ENCODE measurements at regions not wholly inside any gene's neighbourhood (a gene's known extent, or its start where the extent isn't known, plus 50 kb on each side); places are given as distances from the start of the nearest gene placed in this dataset.

- POLR2A ChIA-PET = no interaction called here
- no peak for ATAC-seq
- no peaks in the 10 kb centered on the region for H3K9me3 ChIP-seq (ENCODE audit: control insufficient read depth, insufficient read depth, low read depth, low read length)
- no peak overlapping the region for H3K4me3 ChIP-seq (ENCODE audit: low read depth in 2 of 2, low read length in 2 of 2)
- TF ChIP-seq POLR2AphosphoS5 (IDR thresholded peaks at IDR 0.05; ENCODE audit: low read depth, low read length) = no peak
- TF ChIP-seq, protein P1, sequence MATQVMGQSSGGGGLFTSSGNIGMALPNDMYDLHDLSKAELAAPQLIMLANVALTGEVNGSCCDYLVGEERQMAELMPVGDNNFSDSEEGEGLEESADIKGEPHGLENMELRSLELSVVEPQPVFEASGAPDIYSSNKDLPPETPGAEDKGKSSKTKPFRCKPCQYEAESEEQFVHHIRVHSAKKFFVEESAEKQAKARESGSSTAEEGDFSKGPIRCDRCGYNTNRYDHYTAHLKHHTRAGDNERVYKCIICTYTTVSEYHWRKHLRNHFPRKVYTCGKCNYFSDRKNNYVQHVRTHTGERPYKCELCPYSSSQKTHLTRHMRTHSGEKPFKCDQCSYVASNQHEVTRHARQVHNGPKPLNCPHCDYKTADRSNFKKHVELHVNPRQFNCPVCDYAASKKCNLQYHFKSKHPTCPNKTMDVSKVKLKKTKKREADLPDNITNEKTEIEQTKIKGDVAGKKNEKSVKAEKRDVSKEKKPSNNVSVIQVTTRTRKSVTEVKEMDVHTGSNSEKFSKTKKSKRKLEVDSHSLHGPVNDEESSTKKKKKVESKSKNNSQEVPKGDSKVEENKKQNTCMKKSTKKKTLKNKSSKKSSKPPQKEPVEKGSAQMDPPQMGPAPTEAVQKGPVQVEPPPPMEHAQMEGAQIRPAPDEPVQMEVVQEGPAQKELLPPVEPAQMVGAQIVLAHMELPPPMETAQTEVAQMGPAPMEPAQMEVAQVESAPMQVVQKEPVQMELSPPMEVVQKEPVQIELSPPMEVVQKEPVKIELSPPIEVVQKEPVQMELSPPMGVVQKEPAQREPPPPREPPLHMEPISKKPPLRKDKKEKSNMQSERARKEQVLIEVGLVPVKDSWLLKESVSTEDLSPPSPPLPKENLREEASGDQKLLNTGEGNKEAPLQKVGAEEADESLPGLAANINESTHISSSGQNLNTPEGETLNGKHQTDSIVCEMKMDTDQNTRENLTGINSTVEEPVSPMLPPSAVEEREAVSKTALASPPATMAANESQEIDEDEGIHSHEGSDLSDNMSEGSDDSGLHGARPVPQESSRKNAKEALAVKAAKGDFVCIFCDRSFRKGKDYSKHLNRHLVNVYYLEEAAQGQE (IDR thresholded peaks at IDR 0.05; ENCODE audit: insufficient read depth in 1 of 2, low read depth in 2 of 2, low read length in 1 of 2) = no peak
- TF ChIP-seq, protein P2, sequence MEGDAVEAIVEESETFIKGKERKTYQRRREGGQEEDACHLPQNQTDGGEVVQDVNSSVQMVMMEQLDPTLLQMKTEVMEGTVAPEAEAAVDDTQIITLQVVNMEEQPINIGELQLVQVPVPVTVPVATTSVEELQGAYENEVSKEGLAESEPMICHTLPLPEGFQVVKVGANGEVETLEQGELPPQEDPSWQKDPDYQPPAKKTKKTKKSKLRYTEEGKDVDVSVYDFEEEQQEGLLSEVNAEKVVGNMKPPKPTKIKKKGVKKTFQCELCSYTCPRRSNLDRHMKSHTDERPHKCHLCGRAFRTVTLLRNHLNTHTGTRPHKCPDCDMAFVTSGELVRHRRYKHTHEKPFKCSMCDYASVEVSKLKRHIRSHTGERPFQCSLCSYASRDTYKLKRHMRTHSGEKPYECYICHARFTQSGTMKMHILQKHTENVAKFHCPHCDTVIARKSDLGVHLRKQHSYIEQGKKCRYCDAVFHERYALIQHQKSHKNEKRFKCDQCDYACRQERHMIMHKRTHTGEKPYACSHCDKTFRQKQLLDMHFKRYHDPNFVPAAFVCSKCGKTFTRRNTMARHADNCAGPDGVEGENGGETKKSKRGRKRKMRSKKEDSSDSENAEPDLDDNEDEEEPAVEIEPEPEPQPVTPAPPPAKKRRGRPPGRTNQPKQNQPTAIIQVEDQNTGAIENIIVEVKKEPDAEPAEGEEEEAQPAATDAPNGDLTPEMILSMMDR (IDR thresholded peaks at IDR 0.05) = no peak
- TF ChIP-seq SIN3A (IDR thresholded peaks at IDR 0.05; ENCODE audit: borderline replicate concordance, insufficient read depth, low read depth, low read length) = no peak
- no peak for TF ChIP-seq TCF7L2 (IDR thresholded peaks at IDR 0.05; ENCODE audit: low read depth, low read length)
- peak overlapping the region; percentile 35; the same call in 1 of the 2 replicates for H3K27ac ChIP-seq (ENCODE audit: low read length)
- H3K4me1 ChIP-seq (ENCODE audit: control insufficient read depth, insufficient read depth, low read length) = peaks cover 26% of the 10 kb centered on the region
- no peaks in the 10 kb centered on the region for H3K27me3 ChIP-seq (ENCODE audit: control insufficient read depth, insufficient read depth, low read length)
- no peaks in the 10 kb centered on the region for H3K36me3 ChIP-seq (ENCODE audit: control insufficient read depth, insufficient read depth, low read length)
- BruUV-seq (replicated peaks) = no TSS peak
- CTCF ChIA-PET = no interaction called here
- in situ Hi-C loops (cut with HindIII; ENCODE audit: low pct_unique_long_range_greater_than_20kb, low sequenced_read_pairs) = no loop called here
- no peak for DNase-seq (ENCODE audit: low read depth, low spot score)
- intact Hi-C loops (cut with micrococcal nuclease; ENCODE audit: unreplicated experiment) = no loop called here
Observed at GRCh38 chr1:201724766-201725118, 104.2 kb upstream of the IPO9 start.

DNA sequence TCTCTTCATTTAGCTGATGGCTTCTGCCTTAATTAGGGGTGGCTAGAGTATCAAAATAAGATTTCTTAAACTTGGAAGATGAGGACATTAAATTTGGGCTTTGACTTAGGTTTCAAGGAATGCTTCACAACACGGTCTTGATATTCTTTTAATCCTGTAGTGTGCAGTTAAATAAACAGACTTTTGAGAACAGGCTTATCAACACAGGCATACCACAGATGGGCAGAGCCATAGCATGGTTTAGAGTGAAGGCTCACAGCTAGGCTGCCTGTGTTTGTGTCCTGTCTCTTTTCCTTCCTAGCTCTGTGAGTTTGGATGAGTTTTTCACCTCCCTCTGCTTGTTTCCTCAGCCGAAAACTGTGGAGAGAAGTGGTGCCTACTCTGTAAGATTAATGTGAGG is 102.3 kb upstream of the IPO9 start:
- DNase-seq (ENCODE audit: low read depth, low spot score) (no peak), ATAC-seq (no peak)
- POLR2A ChIA-PET = no interaction called here
- no peaks in the 10 kb centered on the region for H3K9me3 ChIP-seq (ENCODE audit: control insufficient read depth, insufficient read depth, low read depth, low read length)
- no peaks in the 10 kb centered on the region for H3K36me3 ChIP-seq (ENCODE audit: control insufficient read depth, insufficient read depth, low read length)
- in situ Hi-C loops (cut with HindIII; ENCODE audit: low pct_unique_long_range_greater_than_20kb, low sequenced_read_pairs) = no loop called here
- intact Hi-C loops (cut with micrococcal nuclease; ENCODE audit: unreplicated experiment) = no loop called here
- H3K27me3 ChIP-seq (ENCODE audit: control insufficient read depth, insufficient read depth, low read length) = no peaks in the 10 kb centered on the region
- peaks cover 8% of the 10 kb centered on the region; the same call in 1 of the 2 replicates for H3K4me1 ChIP-seq (ENCODE audit: control insufficient read depth, insufficient read depth, low read length)
- no peak overlapping the region for H3K27ac ChIP-seq (ENCODE audit: low read length)
- CTCF ChIA-PET = interaction anchor here (0.6 kb wide), 1 partner anchor 66 kb away, joined by 3 read pairs; no protein-coding TSS in a partner anchor
- no peak for TF ChIP-seq TCF7L2 (IDR thresholded peaks at IDR 0.05; ENCODE audit: low read depth, low read length)
- TF ChIP-seq, protein P2 (IDR thresholded peaks at IDR 0.05) = no peak
- no peak for TF ChIP-seq POLR2AphosphoS5 (IDR thresholded peaks at IDR 0.05; ENCODE audit: low read depth, low read length)
- TF ChIP-seq, protein P1 (IDR thresholded peaks at IDR 0.05; ENCODE audit: insufficient read depth in 1 of 2, low read depth in 2 of 2, low read length in 1 of 2) = no peak
- no peak for TF ChIP-seq SIN3A (IDR thresholded peaks at IDR 0.05; ENCODE audit: borderline replicate concordance, insufficient read depth, low read depth, low read length)
- H3K4me3 ChIP-seq (ENCODE audit: low read depth in 2 of 2, low read length in 2 of 2) = no peak overlapping the region
- no TSS peak for BruUV-seq (replicated peaks)
